H9 (cell line): ENCODE measurements at regions not wholly inside any gene's neighbourhood (a gene's known extent, or its start where the extent isn't known, plus 50 kb on each side); places are given as distances from the start of the nearest gene placed in this dataset.

Experiments
- DNase-seq: peaks from one replicate; pipeline ENCODE4 v3.0.0-alpha.2; 2017
- H2AFZ ChIP-seq: one replicate; pipeline ENCODE4 v1.6.1; 2013; ENCODE audit warnings: mild to moderate bottlenecking, low read length, control low read depth, moderate library complexity
- H2AK5ac ChIP-seq: 2 replicates; pipeline ENCODE4 v1.6.1; 2013; ENCODE audit warnings: low read length, control low read depth, mixed read lengths; ENCODE audit not compliant: insufficient read length
- H2BK120ac ChIP-seq: one replicate; pipeline ENCODE4 v1.6.1; 2013; ENCODE audit warnings: low read depth, mild to moderate bottlenecking, low read length, control low read depth, inconsistent platforms; ENCODE audit not compliant: poor library complexity, severe bottlenecking
- H2BK12ac ChIP-seq: 2 replicates; pipeline ENCODE4 v1.6.1; 2013; ENCODE audit warnings: low read length, control low read depth, mixed read lengths, low read depth; ENCODE audit not compliant: insufficient read length
- H2BK15ac ChIP-seq: 2 replicates; pipeline ENCODE4 v1.6.1; 2013; ENCODE audit warnings: low read depth, low read length, control low read depth
- H2BK20ac ChIP-seq: one replicate; pipeline ENCODE4 v1.6.1; 2013; ENCODE audit warnings: low read depth, mild to moderate bottlenecking, low read length, control low read depth, inconsistent platforms; ENCODE audit not compliant: poor library complexity, severe bottlenecking
- H2BK5ac ChIP-seq: 2 replicates; pipeline ENCODE4 v1.6.1; 2013; ENCODE audit warnings: low read length, control low read depth, mixed read lengths; ENCODE audit not compliant: insufficient read length
- H3K14ac ChIP-seq: 2 replicates; pipeline ENCODE4 v1.6.1; 2013; ENCODE audit warnings: low read length, control low read depth; ENCODE audit not compliant: insufficient read depth
- H3K18ac ChIP-seq: 2 replicates; pipeline ENCODE4 v1.6.1; 2013; ENCODE audit warnings: low read depth, mild to moderate bottlenecking, mixed read lengths, low read length, control low read depth; ENCODE audit not compliant: insufficient read length
- H3K23ac ChIP-seq: 2 replicates; pipeline ENCODE4 v1.6.1; 2013; ENCODE audit warnings: low read length, control low read depth, mixed read lengths, low read depth; ENCODE audit not compliant: insufficient read length
- H3K23me2 ChIP-seq: 2 replicates; pipeline ENCODE4 v1.6.1; 2013; ENCODE audit warnings: low read depth, mild to moderate bottlenecking, mixed read lengths, low read length, control low read depth; ENCODE audit not compliant: insufficient read length, poor library complexity, severe bottlenecking
- H3K27ac ChIP-seq: 2 replicates; pipeline ENCODE4 v1.5.1; 2013; ENCODE audit warnings: low read length, control low read depth, mixed read lengths, low read depth; ENCODE audit not compliant: insufficient read length
- H3K27me3 ChIP-seq: 2 replicates; pipeline ENCODE4 v1.6.1; 2013; ENCODE audit warnings: low read length, control low read depth, inconsistent platforms; ENCODE audit not compliant: insufficient read depth
- H3K4ac ChIP-seq: 2 replicates; pipeline ENCODE4 v1.6.1; 2013; ENCODE audit warnings: low read depth, mild to moderate bottlenecking, control low read depth, inconsistent platforms, low read length, moderate library complexity
- H3K4me1 ChIP-seq: 2 replicates; pipeline ENCODE4 v1.6.1; 2013; ENCODE audit warnings: low read length, control low read depth, inconsistent platforms; ENCODE audit not compliant: insufficient read depth
- H3K4me2 ChIP-seq: 2 replicates; pipeline ENCODE4 v1.6.1; 2013; ENCODE audit warnings: low read length, control low read depth, mixed read lengths; ENCODE audit not compliant: insufficient read length, insufficient read depth
- H3K56ac ChIP-seq: 2 replicates; pipeline ENCODE4 v1.6.1; 2013; ENCODE audit warnings: low read depth, mild to moderate bottlenecking, mixed read lengths, low read length, control low read depth; ENCODE audit not compliant: insufficient read length
- H3K79me1 ChIP-seq: 2 replicates; pipeline ENCODE4 v1.6.1; 2013; ENCODE audit warnings: low read depth, mild to moderate bottlenecking, moderate library complexity, low read length, control low read depth, inconsistent platforms; ENCODE audit not compliant: insufficient read depth, poor library complexity, severe bottlenecking
- H3K79me2 ChIP-seq: 2 replicates; pipeline ENCODE4 v1.6.1; 2013; ENCODE audit warnings: low read length, control low read depth, inconsistent platforms; ENCODE audit not compliant: insufficient read depth
- H3K9ac ChIP-seq: 2 replicates; pipeline ENCODE4 v1.6.1; 2013; ENCODE audit warnings: low read length, control low read depth, mixed read lengths; ENCODE audit not compliant: insufficient read length; ENCODE audit errors: extremely low read depth
- H3K9me3 ChIP-seq: one replicate; pipeline ENCODE4 v1.6.1; 2013; ENCODE audit warnings: low read depth, low read length, inconsistent platforms; ENCODE audit not compliant: control insufficient read depth
- H3T11ph ChIP-seq: one replicate; pipeline ENCODE4 v1.6.1; 2013; ENCODE audit warnings: mild to moderate bottlenecking, low read length, control low read depth, inconsistent platforms
- H4K20me1 ChIP-seq: one replicate; pipeline ENCODE4 v1.6.1; 2013; ENCODE audit not compliant: control insufficient read depth, insufficient read length, insufficient read depth
- H4K5ac ChIP-seq: 2 replicates; pipeline ENCODE4 v1.6.1; 2013; ENCODE audit warnings: low read depth, mild to moderate bottlenecking, mixed read lengths, low read length, control low read depth; ENCODE audit not compliant: insufficient read length
- H4K8ac ChIP-seq: replicated peaks from 2 replicates; pipeline ENCODE4 v1.6.1; 2013; ENCODE audit warnings: low read length, control low read depth, mixed read lengths, low read depth; ENCODE audit not compliant: insufficient read length
- H4K91ac ChIP-seq: 2 replicates; pipeline ENCODE4 v1.6.1; 2013; ENCODE audit warnings: low read depth, mild to moderate bottlenecking, moderate library complexity, mixed read lengths, low read length, control low read depth; ENCODE audit not compliant: insufficient read length
- H3K27ac Mint-ChIP-seq, 3 experiments: 2 replicates in 2 of 3; 3 replicates in 1 of 3; pipeline ENCODE4 v1.8.0; 2020 to 2021; ENCODE audit warnings: mixed read lengths in 3 of 3, mild to moderate bottlenecking in 1 of 3, moderate library complexity in 1 of 3
- H3K27me3 Mint-ChIP-seq: 2 replicates; pipeline ENCODE4 v1.8.0; 2021; ENCODE audit warnings: low read depth, mild to moderate bottlenecking, moderate library complexity, mixed read lengths
- H3K36me3 Mint-ChIP-seq, 3 experiments: 2 replicates in 2 of 3; 3 replicates in 1 of 3; pipeline ENCODE4 v1.8.0; 2020 to 2021; ENCODE audit warnings: low read depth in 3 of 3, mixed read lengths in 3 of 3; ENCODE audit not compliant: insufficient read depth in 1 of 3
- H3K4me1 Mint-ChIP-seq, 2 experiments: 2 replicates each; pipeline ENCODE4 v1.8.0; 2020; ENCODE audit warnings: mixed read lengths in 2 of 2
- H3K4me3 Mint-ChIP-seq, 2 experiments: 2 replicates in 1 of 2; 3 replicates in 1 of 2; pipeline ENCODE4 v1.8.0; 2020 to 2021; ENCODE audit warnings: mild to moderate bottlenecking in 2 of 2, mixed read lengths in 2 of 2, moderate library complexity in 1 of 2
- H3K9me3 Mint-ChIP-seq, 2 experiments: 2 replicates in 1 of 2; 3 replicates in 1 of 2; pipeline ENCODE4 v1.8.0; 2020; ENCODE audit warnings: mild to moderate bottlenecking in 2 of 2, mixed read lengths in 2 of 2, moderate library complexity in 1 of 2
- WGBS: extraction: QIAGEN DNeasy Blood & Tissue Kit; methylation state at CpG from one replicate; pipeline ENCODE4 v1.1.7; 2013; ENCODE audit warnings: missing lambda C conversion rate, low lambda C conversion rate, mixed read lengths; ENCODE audit not compliant: insufficient read length; ENCODE audit errors: extremely low coverage; 5-methylcytosine and 5-hydroxymethylcytosine counted together
- TF ChIP-seq, protein P1 (sequence below): fragments of 200-600 bp; sonication (generic); conservative IDR thresholded peaks from 3 replicates; pipeline ENCODE4 v1.8.0; 2021; ENCODE audit warnings: antibody characterized with exemption, mild to moderate bottlenecking

GRCh38 chr13:67763384-67763783, 533.2 kb upstream of the PCDH9 start:
- WGBS: no CpG with 5 or more reads among the region's 3 CpGs
- no peak overlapping the region for H2BK120ac ChIP-seq
- H3K79me1 ChIP-seq: no peaks in the 10 kb centered on the region
- H2BK20ac ChIP-seq: no peak overlapping the region
- no peak overlapping the region for H2BK5ac ChIP-seq
- no peaks in the 10 kb centered on the region for H3K79me2 ChIP-seq
- H3K4me1 ChIP-seq: peaks cover 3% of the 10 kb centered on the region; the same call in 1 of the 2 replicates
- no peak overlapping the region for H3K4me3 Mint-ChIP-seq
- H2AFZ ChIP-seq: no peak overlapping the region
- H3K56ac ChIP-seq: no peak overlapping the region
- H3K4me1 Mint-ChIP-seq: peaks cover 22 to 24% of the 10 kb centered on the region in 2 experiments
- no peak overlapping the region for H3K4me2 ChIP-seq
- no peak overlapping the region for H3K14ac ChIP-seq
- H3K18ac ChIP-seq: no peak overlapping the region
- H4K5ac ChIP-seq: no peak overlapping the region
- no peak overlapping the region for H3K23ac ChIP-seq
- H3K9me3 ChIP-seq: no peaks in the 10 kb centered on the region
- H3K4ac ChIP-seq: no peak overlapping the region
- no peaks in the 10 kb centered on the region; a peak in 1 of 5 replicates for H3K9me3 Mint-ChIP-seq
- H3K27ac Mint-ChIP-seq: no peak overlapping the region
- H3K27me3 Mint-ChIP-seq: no peaks in the 10 kb centered on the region
- H3K27ac ChIP-seq: no peak overlapping the region
- no peak overlapping the region for H4K91ac ChIP-seq
- H4K20me1 ChIP-seq: no peaks in the 10 kb centered on the region
- H2AK5ac ChIP-seq: no peak overlapping the region
- no peak overlapping the region for H2BK15ac ChIP-seq
- no peaks in the 10 kb centered on the region for H3K23me2 ChIP-seq
- no peak overlapping the region for H4K8ac ChIP-seq
- no peaks in the 10 kb centered on the region for H3K27me3 ChIP-seq
- H3K36me3 Mint-ChIP-seq: peaks cover 0 to 7% (median 2%) of the 10 kb centered on the region in 3 experiments; a peak in 2 of 7 replicates
- TF ChIP-seq, protein P1, sequence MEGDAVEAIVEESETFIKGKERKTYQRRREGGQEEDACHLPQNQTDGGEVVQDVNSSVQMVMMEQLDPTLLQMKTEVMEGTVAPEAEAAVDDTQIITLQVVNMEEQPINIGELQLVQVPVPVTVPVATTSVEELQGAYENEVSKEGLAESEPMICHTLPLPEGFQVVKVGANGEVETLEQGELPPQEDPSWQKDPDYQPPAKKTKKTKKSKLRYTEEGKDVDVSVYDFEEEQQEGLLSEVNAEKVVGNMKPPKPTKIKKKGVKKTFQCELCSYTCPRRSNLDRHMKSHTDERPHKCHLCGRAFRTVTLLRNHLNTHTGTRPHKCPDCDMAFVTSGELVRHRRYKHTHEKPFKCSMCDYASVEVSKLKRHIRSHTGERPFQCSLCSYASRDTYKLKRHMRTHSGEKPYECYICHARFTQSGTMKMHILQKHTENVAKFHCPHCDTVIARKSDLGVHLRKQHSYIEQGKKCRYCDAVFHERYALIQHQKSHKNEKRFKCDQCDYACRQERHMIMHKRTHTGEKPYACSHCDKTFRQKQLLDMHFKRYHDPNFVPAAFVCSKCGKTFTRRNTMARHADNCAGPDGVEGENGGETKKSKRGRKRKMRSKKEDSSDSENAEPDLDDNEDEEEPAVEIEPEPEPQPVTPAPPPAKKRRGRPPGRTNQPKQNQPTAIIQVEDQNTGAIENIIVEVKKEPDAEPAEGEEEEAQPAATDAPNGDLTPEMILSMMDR: no peak
- no peak for DNase-seq
- H3K9ac ChIP-seq: no peak overlapping the region
- H2BK12ac ChIP-seq: no peak overlapping the region
- no peak overlapping the region for H3T11ph ChIP-seq
